Erythroblast (primary cell): ENCODE measurements at regions not wholly inside any gene's neighbourhood (a gene's known extent, or its start where the extent isn't known, plus 50 kb on each side); places are given as distances from the start of the nearest gene placed in this dataset.

Experiments
- GATA1 ChIP-seq: IDR thresholded peaks from 2 replicates; pipeline ENCODE4 v1.6.1; 2011; ENCODE audit warnings: low read depth, mild to moderate bottlenecking, control low read depth, low read length, moderate library complexity
- POLR2A ChIP-seq: IDR thresholded peaks from 2 replicates; pipeline ENCODE4 v1.6.1; 2011; ENCODE audit warnings: mild to moderate bottlenecking, low read length

DNA sequence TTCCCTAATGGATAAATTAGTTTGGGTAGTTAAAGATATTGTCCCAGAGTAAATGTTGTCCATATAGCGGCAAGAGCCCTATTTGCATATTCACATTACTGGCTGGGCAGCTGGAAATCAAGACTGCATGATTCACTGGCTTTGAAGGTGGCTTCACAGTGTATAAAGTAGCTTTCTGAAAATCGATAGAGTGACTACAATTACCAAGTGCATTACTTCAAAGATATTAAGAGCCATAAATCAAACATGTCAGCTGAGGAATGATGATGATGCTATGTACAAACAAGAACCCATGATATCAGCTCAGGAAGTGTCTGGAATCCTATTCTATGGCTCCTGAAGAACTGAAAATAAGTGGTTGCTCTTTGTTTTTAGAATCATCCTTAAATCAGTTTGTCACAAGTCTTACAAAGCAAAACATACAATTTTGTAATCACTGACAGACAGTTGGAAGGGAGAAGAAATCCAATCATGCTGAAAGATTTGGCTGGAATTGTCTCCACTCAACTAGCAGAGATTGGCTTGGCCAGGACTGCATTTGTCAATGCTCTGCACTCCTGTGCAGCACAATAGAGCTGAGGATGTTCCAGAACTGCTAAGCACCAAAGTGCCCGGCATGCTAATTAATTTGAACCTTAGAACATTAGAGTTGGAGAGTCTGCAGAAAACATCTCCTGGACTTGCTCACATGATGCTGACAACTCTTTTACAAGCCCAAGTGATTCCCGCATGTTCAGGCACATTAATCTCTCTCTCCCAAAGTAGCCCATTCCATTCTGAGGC, 77.9 kb upstream of the B3GAT2 start:
- no peak for TF ChIP-seq POLR2A
- TF ChIP-seq GATA1, result no peak
